WTC11 (cell line): ENCODE measurements at regions not wholly inside any gene's neighbourhood (a gene's known extent, or its start where the extent isn't known, plus 50 kb on each side); places are given as distances from the start of the nearest gene placed in this dataset.

Experiments
- ATAC-seq: fragments of 200-7000 bp; cut with Tn5 transposase; 2 replicates; pipeline ENCODE4 v1.10.0; 2021; ENCODE audit warnings: mild to moderate bottlenecking, moderate library complexity
- CTCF ChIA-PET: fragments of 300-600 bp; sonication (Branson Sonifier 250); formaldehyde crosslinking; loops from one replicate; lab custom pipeline; 2021; ENCODE audit warnings: antibody characterized with exemption; lab: Charles Lee
- POLR2A ChIA-PET: fragments of 350-600 bp; sonication (Branson Sonifier 250); formaldehyde crosslinking; loops from one replicate; lab custom pipeline; 2021; ENCODE audit warnings: antibody characterized with exemption; lab: Charles Lee
- DNase-seq: peaks from one replicate; pipeline ENCODE4 v3.0.0; 2021; ENCODE audit warnings: low spot score
- H3K27ac Mint-ChIP-seq: 2 replicates; pipeline ENCODE4 v1.8.0; 2021; ENCODE audit warnings: mixed read lengths
- H3K27me3 Mint-ChIP-seq: 2 replicates; pipeline ENCODE4 v1.8.0; 2021; ENCODE audit warnings: low read depth, mild to moderate bottlenecking, moderate library complexity, mixed read lengths
- H3K36me3 Mint-ChIP-seq: 2 replicates; pipeline ENCODE4 v1.8.0; 2021; ENCODE audit warnings: mixed read lengths
- H3K4me1 Mint-ChIP-seq: 2 replicates; pipeline ENCODE4 v1.8.0; 2022; ENCODE audit warnings: mixed read lengths
- H3K4me3 Mint-ChIP-seq: 2 replicates; pipeline ENCODE4 v1.8.0; 2021; ENCODE audit warnings: mild to moderate bottlenecking, moderate library complexity, mixed read lengths
- H3K9me3 Mint-ChIP-seq: 2 replicates; pipeline ENCODE4 v1.8.0; 2021; ENCODE audit warnings: mixed read lengths
- ATF1 ChIP-seq: sonication (generic); formaldehyde crosslinking; IDR thresholded peaks from 2 replicates; pipeline ENCODE4 v1.8.1; 2023; ENCODE audit warnings: mild to moderate bottlenecking, moderate library complexity, missing genetic modification reagents
- CREM ChIP-seq: sonication (generic); formaldehyde crosslinking; IDR thresholded peaks from 2 replicates; pipeline ENCODE4 v1.8.1; 2022; ENCODE audit warnings: mild to moderate bottlenecking, missing genetic modification reagents, moderate library complexity
- FOXJ3 ChIP-seq: sonication (generic); formaldehyde crosslinking; IDR thresholded peaks from 2 replicates; pipeline ENCODE4 v1.9.0; 2021; ENCODE audit warnings: missing genetic modification reagents, mild to moderate bottlenecking, borderline replicate concordance
- FOXP1 ChIP-seq: sonication (generic); formaldehyde crosslinking; IDR thresholded peaks from 2 replicates; pipeline ENCODE4 v1.8.0; 2022; ENCODE audit warnings: missing genetic modification reagents, mild to moderate bottlenecking, moderate library complexity, borderline replicate concordance
- MXD4 ChIP-seq: fragments of 250-450 bp; sonication (Bioruptor Pico); IDR thresholded peaks from 2 replicates; pipeline ENCODE4 v1.8.0; 2021; ENCODE audit warnings: mild to moderate bottlenecking, moderate library complexity, borderline replicate concordance
- NR1H2 ChIP-seq: sonication (generic); formaldehyde crosslinking; IDR thresholded peaks from 2 replicates; pipeline ENCODE4 v1.9.0; 2021; ENCODE audit warnings: mild to moderate bottlenecking, moderate library complexity, missing genetic modification reagents
- OVOL2 ChIP-seq: fragments of 250-450 bp; sonication (Bioruptor Pico); IDR thresholded peaks from 2 replicates; pipeline ENCODE4 v1.9.0; 2021; ENCODE audit warnings: mild to moderate bottlenecking, borderline replicate concordance
- SP1 ChIP-seq: sonication (generic); formaldehyde crosslinking; conservative IDR thresholded peaks from 2 replicates; pipeline ENCODE4 v1.8.1; 2022; ENCODE audit warnings: missing genetic modification reagents
- ZBTB21 ChIP-seq: sonication (generic); formaldehyde crosslinking; IDR thresholded peaks from 2 replicates; pipeline ENCODE4 v1.8.1; 2023; ENCODE audit warnings: mild to moderate bottlenecking, missing genetic modification reagents, borderline replicate concordance
- ZNF396 ChIP-seq: fragments of 250-450 bp; sonication (Bioruptor Pico); IDR thresholded peaks from 2 replicates; pipeline ENCODE4 v1.8.0; 2021; ENCODE audit warnings: mild to moderate bottlenecking, moderate library complexity, borderline replicate concordance
- ZNF671 ChIP-seq: fragments of 250-450 bp; sonication (Bioruptor Pico); IDR thresholded peaks from 2 replicates; pipeline ENCODE4 v1.8.0; 2021; ENCODE audit warnings: mild to moderate bottlenecking
- TF ChIP-seq, protein P1 (sequence below): sonication (generic); formaldehyde crosslinking; IDR thresholded peaks from 2 replicates; pipeline ENCODE4 v1.8.1; 2023; ENCODE audit warnings: mild to moderate bottlenecking, moderate library complexity, missing genetic modification reagents
- TF ChIP-seq, protein P2 (sequence below): sonication (generic); formaldehyde crosslinking; IDR thresholded peaks from 2 replicates; pipeline ENCODE4 v1.8.1; 2023; ENCODE audit warnings: mild to moderate bottlenecking, missing genetic modification reagents, moderate library complexity
- TF ChIP-seq, protein P3 (sequence below): sonication (generic); formaldehyde crosslinking; IDR thresholded peaks from 2 replicates; pipeline ENCODE4 v1.8.0; 2022; ENCODE audit warnings: mild to moderate bottlenecking, missing genetic modification reagents
- TF ChIP-seq, protein P4 (sequence below): sonication (generic); formaldehyde crosslinking; IDR thresholded peaks from 2 replicates; pipeline ENCODE4 v1.8.1; 2022; ENCODE audit warnings: low read depth, missing genetic modification reagents, borderline replicate concordance
- TF ChIP-seq, protein P5 (sequence below): fragments of 250-450 bp; sonication (Bioruptor Pico); IDR thresholded peaks from 2 replicates; pipeline ENCODE4 v1.9.0; 2021; ENCODE audit warnings: mild to moderate bottlenecking
- TF ChIP-seq, protein P6 (sequence below): sonication (generic); formaldehyde crosslinking; IDR thresholded peaks from 2 replicates; pipeline ENCODE4 v1.8.1; 2022; ENCODE audit warnings: missing genetic modification reagents, borderline replicate concordance
- TF ChIP-seq, protein P7 (sequence below): fragments of 250-450 bp; sonication (Bioruptor Pico); IDR thresholded peaks from 2 replicates; pipeline ENCODE4 v1.8.0; 2021; ENCODE audit warnings: mild to moderate bottlenecking
- TF ChIP-seq, protein P8 (sequence below): sonication (generic); formaldehyde crosslinking; IDR thresholded peaks from 2 replicates; pipeline ENCODE4 v1.8.1; 2022; ENCODE audit warnings: mild to moderate bottlenecking, missing genetic modification reagents, moderate library complexity, borderline replicate concordance

DNA sequence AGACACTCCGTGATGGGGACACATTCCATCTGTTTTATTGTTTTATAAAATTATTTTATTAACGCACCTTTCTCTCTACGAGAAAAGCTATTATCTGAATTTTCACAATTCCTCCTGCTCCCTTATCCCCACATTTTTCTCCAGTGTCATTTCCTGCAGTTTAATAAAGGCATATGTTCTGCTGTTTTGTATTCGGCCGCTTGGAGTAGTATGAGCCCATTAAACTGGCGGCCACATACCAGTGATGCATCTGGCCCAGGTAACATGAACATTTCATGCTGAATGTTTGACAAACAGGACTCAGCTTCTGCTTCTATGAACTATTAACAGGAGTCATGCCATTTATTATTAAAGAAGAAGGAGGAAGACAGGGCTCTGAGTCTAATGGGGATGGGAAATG lies 511.0 kb downstream of the TMEM121 start:
- DNase-seq (no peak), ATAC-seq (no peak)
- H3K4me3 Mint-ChIP-seq, result no peak overlapping the region
- H3K27ac Mint-ChIP-seq, result no peak overlapping the region
- ChIA-PET POLR2A (no interaction called here), CTCF (no interaction called here)
- TF ChIP-seq, protein P1, sequence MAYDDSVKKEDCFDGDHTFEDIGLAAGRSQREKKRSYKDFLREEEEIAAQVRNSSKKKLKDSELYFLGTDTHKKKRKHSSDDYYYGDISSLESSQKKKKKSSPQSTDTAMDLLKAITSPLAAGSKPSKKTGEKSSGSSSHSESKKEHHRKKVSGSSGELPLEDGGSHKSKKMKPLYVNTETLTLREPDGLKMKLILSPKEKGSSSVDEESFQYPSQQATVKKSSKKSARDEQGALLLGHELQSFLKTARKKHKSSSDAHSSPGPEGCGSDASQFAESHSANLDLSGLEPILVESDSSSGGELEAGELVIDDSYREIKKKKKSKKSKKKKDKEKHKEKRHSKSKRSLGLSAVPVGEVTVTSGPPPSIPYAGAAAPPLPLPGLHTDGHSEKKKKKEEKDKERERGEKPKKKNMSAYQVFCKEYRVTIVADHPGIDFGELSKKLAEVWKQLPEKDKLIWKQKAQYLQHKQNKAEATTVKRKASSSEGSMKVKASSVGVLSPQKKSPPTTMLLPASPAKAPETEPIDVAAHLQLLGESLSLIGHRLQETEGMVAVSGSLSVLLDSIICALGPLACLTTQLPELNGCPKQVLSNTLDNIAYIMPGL (CRISPR knock-in tag), result no peak
- TF ChIP-seq, protein P2, sequence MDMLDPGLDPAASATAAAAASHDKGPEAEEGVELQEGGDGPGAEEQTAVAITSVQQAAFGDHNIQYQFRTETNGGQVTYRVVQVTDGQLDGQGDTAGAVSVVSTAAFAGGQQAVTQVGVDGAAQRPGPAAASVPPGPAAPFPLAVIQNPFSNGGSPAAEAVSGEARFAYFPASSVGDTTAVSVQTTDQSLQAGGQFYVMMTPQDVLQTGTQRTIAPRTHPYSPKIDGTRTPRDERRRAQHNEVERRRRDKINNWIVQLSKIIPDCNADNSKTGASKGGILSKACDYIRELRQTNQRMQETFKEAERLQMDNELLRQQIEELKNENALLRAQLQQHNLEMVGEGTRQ (CRISPR knock-in tag), result no peak
- no peak for TF ChIP-seq FOXJ3 (CRISPR knock-in tag)
- TF ChIP-seq NR1H2 (CRISPR knock-in tag), result no peak
- TF ChIP-seq, protein P3, sequence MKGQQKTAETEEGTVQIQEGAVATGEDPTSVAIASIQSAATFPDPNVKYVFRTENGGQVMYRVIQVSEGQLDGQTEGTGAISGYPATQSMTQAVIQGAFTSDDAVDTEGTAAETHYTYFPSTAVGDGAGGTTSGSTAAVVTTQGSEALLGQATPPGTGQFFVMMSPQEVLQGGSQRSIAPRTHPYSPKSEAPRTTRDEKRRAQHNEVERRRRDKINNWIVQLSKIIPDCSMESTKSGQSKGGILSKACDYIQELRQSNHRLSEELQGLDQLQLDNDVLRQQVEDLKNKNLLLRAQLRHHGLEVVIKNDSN (CRISPR knock-in tag), result no peak
- H3K36me3 Mint-ChIP-seq, result peaks cover 81% of the 10 kb centered on the region
- H3K4me1 Mint-ChIP-seq, result no peaks in the 10 kb centered on the region
- H3K27me3 Mint-ChIP-seq, result peaks cover 3% of the 10 kb centered on the region
- peaks cover 86% of the 10 kb centered on the region for H3K9me3 Mint-ChIP-seq

DNA sequence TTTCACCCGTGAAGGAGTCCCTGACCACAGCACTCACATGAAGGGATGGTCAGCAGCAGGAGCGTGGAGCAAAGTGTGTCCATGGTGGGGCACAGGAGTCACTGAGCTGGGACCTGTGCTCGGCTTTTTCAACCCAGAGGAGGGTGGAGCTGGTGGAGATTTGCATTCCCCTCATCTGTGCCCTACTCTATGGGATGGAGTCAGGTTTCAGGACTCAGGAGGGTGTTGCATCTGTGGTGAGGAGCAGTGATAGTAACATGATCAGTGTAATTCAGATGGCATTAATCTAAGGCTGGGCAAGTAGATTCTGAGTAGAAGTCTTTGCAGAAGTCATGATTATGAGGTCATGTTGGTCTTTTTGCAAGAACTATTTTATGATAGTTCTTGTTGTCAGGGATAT lies 511.9 kb downstream of the TMEM121 start:
- Mint-ChIP-seq H3K36me3 (peaks cover 80% of the 10 kb centered on the region), H3K4me1 (no peaks in the 10 kb centered on the region), H3K27me3 (peaks cover 3% of the 10 kb centered on the region), H3K4me3 (no peak overlapping the region), H3K9me3 (peaks cover 84% of the 10 kb centered on the region), H3K27ac (no peak overlapping the region)
- ATAC-seq (no peak), DNase-seq (no peak)
- ChIA-PET POLR2A (no interaction called here), CTCF (no interaction called here)
- TF ChIP-seq SP1, result no peak
- TF ChIP-seq, protein P4, sequence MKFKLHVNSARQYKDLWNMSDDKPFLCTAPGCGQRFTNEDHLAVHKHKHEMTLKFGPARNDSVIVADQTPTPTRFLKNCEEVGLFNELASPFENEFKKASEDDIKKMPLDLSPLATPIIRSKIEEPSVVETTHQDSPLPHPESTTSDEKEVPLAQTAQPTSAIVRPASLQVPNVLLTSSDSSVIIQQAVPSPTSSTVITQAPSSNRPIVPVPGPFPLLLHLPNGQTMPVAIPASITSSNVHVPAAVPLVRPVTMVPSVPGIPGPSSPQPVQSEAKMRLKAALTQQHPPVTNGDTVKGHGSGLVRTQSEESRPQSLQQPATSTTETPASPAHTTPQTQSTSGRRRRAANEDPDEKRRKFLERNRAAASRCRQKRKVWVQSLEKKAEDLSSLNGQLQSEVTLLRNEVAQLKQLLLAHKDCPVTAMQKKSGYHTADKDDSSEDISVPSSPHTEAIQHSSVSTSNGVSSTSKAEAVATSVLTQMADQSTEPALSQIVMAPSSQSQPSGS (CRISPR knock-in tag), result no peak
- TF ChIP-seq, protein P5, sequence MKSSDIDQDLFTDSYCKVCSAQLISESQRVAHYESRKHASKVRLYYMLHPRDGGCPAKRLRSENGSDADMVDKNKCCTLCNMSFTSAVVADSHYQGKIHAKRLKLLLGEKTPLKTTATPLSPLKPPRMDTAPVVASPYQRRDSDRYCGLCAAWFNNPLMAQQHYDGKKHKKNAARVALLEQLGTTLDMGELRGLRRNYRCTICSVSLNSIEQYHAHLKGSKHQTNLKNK (CRISPR knock-in tag), result no peak
- TF ChIP-seq FOXP1 (CRISPR knock-in tag), result no peak
- TF ChIP-seq ZNF671 (CRISPR knock-in tag), result no peak
- TF ChIP-seq, protein P6, sequence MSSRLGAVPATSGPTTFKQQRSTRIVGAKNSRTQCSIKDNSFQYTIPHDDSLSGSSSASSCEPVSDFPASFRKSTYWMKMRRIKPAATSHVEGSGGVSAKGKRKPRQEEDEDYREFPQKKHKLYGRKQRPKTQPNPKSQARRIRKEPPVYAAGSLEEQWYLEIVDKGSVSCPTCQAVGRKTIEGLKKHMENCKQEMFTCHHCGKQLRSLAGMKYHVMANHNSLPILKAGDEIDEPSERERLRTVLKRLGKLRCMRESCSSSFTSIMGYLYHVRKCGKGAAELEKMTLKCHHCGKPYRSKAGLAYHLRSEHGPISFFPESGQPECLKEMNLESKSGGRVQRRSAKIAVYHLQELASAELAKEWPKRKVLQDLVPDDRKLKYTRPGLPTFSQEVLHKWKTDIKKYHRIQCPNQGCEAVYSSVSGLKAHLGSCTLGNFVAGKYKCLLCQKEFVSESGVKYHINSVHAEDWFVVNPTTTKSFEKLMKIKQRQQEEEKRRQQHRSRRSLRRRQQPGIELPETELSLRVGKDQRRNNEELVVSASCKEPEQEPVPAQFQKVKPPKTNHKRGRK (CRISPR knock-in tag), result no peak
- no peak for TF ChIP-seq ATF1 (CRISPR knock-in tag)
- TF ChIP-seq OVOL2 (CRISPR knock-in tag), result no peak
- TF ChIP-seq, protein P7, sequence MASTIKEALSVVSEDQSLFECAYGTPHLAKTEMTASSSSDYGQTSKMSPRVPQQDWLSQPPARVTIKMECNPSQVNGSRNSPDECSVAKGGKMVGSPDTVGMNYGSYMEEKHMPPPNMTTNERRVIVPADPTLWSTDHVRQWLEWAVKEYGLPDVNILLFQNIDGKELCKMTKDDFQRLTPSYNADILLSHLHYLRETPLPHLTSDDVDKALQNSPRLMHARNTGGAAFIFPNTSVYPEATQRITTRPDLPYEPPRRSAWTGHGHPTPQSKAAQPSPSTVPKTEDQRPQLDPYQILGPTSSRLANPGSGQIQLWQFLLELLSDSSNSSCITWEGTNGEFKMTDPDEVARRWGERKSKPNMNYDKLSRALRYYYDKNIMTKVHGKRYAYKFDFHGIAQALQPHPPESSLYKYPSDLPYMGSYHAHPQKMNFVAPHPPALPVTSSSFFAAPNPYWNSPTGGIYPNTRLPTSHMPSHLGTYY (CRISPR knock-in tag), result no peak
- no peak for TF ChIP-seq CREM
- TF ChIP-seq, protein P8, sequence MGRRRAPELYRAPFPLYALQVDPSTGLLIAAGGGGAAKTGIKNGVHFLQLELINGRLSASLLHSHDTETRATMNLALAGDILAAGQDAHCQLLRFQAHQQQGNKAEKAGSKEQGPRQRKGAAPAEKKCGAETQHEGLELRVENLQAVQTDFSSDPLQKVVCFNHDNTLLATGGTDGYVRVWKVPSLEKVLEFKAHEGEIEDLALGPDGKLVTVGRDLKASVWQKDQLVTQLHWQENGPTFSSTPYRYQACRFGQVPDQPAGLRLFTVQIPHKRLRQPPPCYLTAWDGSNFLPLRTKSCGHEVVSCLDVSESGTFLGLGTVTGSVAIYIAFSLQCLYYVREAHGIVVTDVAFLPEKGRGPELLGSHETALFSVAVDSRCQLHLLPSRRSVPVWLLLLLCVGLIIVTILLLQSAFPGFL (CRISPR knock-in tag), result no peak
- TF ChIP-seq, protein P2 (CRISPR knock-in tag), result no peak
- TF ChIP-seq MXD4, result no peak
- TF ChIP-seq ZNF396, result no peak
- TF ChIP-seq ZBTB21 (CRISPR knock-in tag), result no peak
- TF ChIP-seq, protein P1 (CRISPR knock-in tag), result no peak
